ENCODE measurements at regions not wholly inside any gene's neighbourhood (a gene's known extent, or its start where the extent isn't known, plus 50 kb on each side); places are given as distances from the start of the nearest gene placed in this dataset.

GRCh38 chr10:71145352-71145945 is 66.9 kb upstream of the UNC5B start:
- Histone ChIP-seq H3K27me3 (no peaks in the 10 kb centered on the region), H3K36me3 (no peaks in the 10 kb centered on the region), H3K9ac (ENCODE audit: low read depth in 2 of 2, low read length in 2 of 2) (no peak overlapping the region), H3K4me1 (no peaks in the 10 kb centered on the region), H3K9me3 (no peaks in the 10 kb centered on the region), H3K27ac (no peak overlapping the region), H3K4me3 (no peak overlapping the region)
- intact Hi-C loops (cut with DNase I) = no loop called here
- no peak for TF ChIP-seq CTCF (IDR thresholded peaks at IDR 0.05)
- no peak for DNase-seq

GRCh38 chr10:71150796-71151195 is 61.6 kb upstream of the UNC5B start:
- Histone ChIP-seq H3K4me3 (no peak overlapping the region), H3K9me3 (no peaks in the 10 kb centered on the region), H3K9ac (ENCODE audit: low read depth in 2 of 2, low read length in 2 of 2) (no peak overlapping the region), H3K36me3 (no peaks in the 10 kb centered on the region), H3K27ac (no peak overlapping the region), H3K27me3 (no peaks in the 10 kb centered on the region), H3K4me1 (no peaks in the 10 kb centered on the region)
- intact Hi-C loops (cut with DNase I) = no loop called here
- DNase-seq = no peak
- TF ChIP-seq CTCF (IDR thresholded peaks at IDR 0.05) = no peak

GRCh38 chr10:71152043-71152442 is 60.3 kb upstream of the UNC5B start:
- intact Hi-C loops (cut with DNase I) = no loop called here
- Histone ChIP-seq H3K27ac (no peak overlapping the region), H3K4me1 (no peaks in the 10 kb centered on the region)

GRCh38 chr10:71156436-71156835 is 55.9 kb upstream of the UNC5B start:
- no peak overlapping the region for H3K9ac ChIP-seq (ENCODE audit: low read depth in 2 of 2, low read length in 2 of 2)
- no peak for DNase-seq
- TF ChIP-seq CTCF (IDR thresholded peaks at IDR 0.05) = no peak

More at GRCh38 chr10:71152043-71152442, 60.3 kb upstream of the UNC5B start:
- no peak for TF ChIP-seq CTCF (IDR thresholded peaks at IDR 0.05)
- Histone ChIP-seq H3K36me3 (no peaks in the 10 kb centered on the region), H3K9me3 (no peaks in the 10 kb centered on the region), H3K9ac (ENCODE audit: low read depth in 2 of 2, low read length in 2 of 2) (no peak overlapping the region), H3K4me3 (no peak overlapping the region), H3K27me3 (no peaks in the 10 kb centered on the region)
- DNase-seq = no peak

GRCh38 chr10:71157435-71157834 is 54.9 kb upstream of the UNC5B start:
- no peak for TF ChIP-seq CTCF (IDR thresholded peaks at IDR 0.05)

More at GRCh38 chr10:71156436-71156835, 55.9 kb upstream of the UNC5B start:
- no peaks in the 10 kb centered on the region for H3K36me3 ChIP-seq
- H3K27me3 ChIP-seq = no peaks in the 10 kb centered on the region
- intact Hi-C loops (cut with DNase I) = no loop called here
- no peak overlapping the region for H3K4me3 ChIP-seq
- H3K27ac ChIP-seq = no peak overlapping the region
- no peaks in the 10 kb centered on the region for H3K4me1 ChIP-seq
- H3K9me3 ChIP-seq = no peaks in the 10 kb centered on the region

More at GRCh38 chr10:71157435-71157834, 54.9 kb upstream of the UNC5B start:
- no peak for DNase-seq
- H3K4me1 ChIP-seq = no peaks in the 10 kb centered on the region
- H3K9me3 ChIP-seq = no peaks in the 10 kb centered on the region
- H3K36me3 ChIP-seq = no peaks in the 10 kb centered on the region
- no peak overlapping the region for H3K27ac ChIP-seq
- intact Hi-C loops (cut with DNase I) = no loop called here
- no peak overlapping the region for H3K4me3 ChIP-seq
- H3K9ac ChIP-seq (ENCODE audit: low read depth in 2 of 2, low read length in 2 of 2) = no peak overlapping the region
- H3K27me3 ChIP-seq = no peaks in the 10 kb centered on the region

Data from colonic mucosa (tissue), 4 donors.